K562 (cell line): ENCODE measurements at regions not wholly inside any gene's neighbourhood (a gene's known extent, or its start where the extent isn't known, plus 50 kb on each side); places are given as distances from the start of the nearest gene placed in this dataset.

Source experiments
- ELF1 ChIP-seq: fragments of 200-800 bp; sonication (Bioruptor generic); IDR thresholded peaks from 2 replicates; pipeline ENCODE4 v1.6.1; 2016; ENCODE audit warnings: missing genetic modification characterization, missing compliant biosample characterization
- ZNF174 ChIP-seq: fragments of 250-450 bp; sonication (Bioruptor Pico); IDR thresholded peaks from 2 replicates; pipeline ENCODE4 v1.4.0; 2020; ENCODE audit warnings: mild to moderate bottlenecking
- TF ChIP-seq, protein P1 (sequence below): sonication (generic); formaldehyde crosslinking; IDR thresholded peaks from 2 replicates; pipeline ENCODE4 v1.9.0; 2022; ENCODE audit warnings: mild to moderate bottlenecking, missing genetic modification reagents
- TF ChIP-seq, protein P2 (sequence below), 3 experiments: IDR thresholded peaks in 2 of 3; conservative IDR thresholded peaks in 1 of 3; 2 replicates each; pipeline ENCODE4 v1.5.1; 2011 to 2012; ENCODE audit warnings: low read length in 3 of 3, mild to moderate bottlenecking in 3 of 3, control low read depth in 2 of 3, improper control_type of control experiment in 1 of 3, inconsistent platforms in 1 of 3, low read depth in 1 of 3, mixed read lengths in 1 of 3, moderate library complexity in 1 of 3; ENCODE audit not compliant: insufficient read depth in 2 of 3

DNA sequence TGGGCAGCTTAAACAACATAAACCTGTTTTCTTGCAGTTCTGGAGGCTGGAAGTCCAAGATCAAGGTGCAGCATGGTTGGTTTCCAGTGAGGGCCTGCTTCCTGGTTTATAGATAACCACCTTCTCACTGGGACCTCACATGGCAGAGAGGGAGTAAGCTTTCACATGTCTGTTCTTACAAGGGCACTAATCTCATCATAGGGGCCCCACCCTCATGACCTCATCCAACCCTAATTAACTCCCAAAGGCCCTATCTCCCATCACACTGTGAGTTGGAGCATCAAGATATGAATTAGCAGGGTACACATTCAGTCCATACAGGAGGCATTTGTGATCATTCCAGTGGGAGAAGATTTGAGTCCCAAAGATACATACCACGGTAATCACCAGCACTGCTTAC is 50.5 kb upstream of the GRIN2A start:
- TF ChIP-seq, protein P1, sequence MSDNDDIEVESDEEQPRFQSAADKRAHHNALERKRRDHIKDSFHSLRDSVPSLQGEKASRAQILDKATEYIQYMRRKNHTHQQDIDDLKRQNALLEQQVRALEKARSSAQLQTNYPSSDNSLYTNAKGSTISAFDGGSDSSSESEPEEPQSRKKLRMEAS (CRISPR knock-in tag), result no peak
- TF ChIP-seq ZNF174 (no peak), ELF1 (no peak)
- TF ChIP-seq, protein P2, sequence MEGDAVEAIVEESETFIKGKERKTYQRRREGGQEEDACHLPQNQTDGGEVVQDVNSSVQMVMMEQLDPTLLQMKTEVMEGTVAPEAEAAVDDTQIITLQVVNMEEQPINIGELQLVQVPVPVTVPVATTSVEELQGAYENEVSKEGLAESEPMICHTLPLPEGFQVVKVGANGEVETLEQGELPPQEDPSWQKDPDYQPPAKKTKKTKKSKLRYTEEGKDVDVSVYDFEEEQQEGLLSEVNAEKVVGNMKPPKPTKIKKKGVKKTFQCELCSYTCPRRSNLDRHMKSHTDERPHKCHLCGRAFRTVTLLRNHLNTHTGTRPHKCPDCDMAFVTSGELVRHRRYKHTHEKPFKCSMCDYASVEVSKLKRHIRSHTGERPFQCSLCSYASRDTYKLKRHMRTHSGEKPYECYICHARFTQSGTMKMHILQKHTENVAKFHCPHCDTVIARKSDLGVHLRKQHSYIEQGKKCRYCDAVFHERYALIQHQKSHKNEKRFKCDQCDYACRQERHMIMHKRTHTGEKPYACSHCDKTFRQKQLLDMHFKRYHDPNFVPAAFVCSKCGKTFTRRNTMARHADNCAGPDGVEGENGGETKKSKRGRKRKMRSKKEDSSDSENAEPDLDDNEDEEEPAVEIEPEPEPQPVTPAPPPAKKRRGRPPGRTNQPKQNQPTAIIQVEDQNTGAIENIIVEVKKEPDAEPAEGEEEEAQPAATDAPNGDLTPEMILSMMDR (IDR thresholded peaks at IDR 0.05 in 2 of 3, conservative IDR thresholded peaks at IDR 0.05 in 1 of 3; ENCODE audit: insufficient read depth in 2 of 3, low read depth in 1 of 3, low read length in 3 of 3), result no peak
